GM21515 (cell line): ENCODE measurements at regions not wholly inside any gene's neighbourhood (a gene's known extent, or its start where the extent isn't known, plus 50 kb on each side); places are given as distances from the start of the nearest gene placed in this dataset.

Source experiments
- ATAC-seq: cut with Tn5 transposase; IDR thresholded peaks from one replicate; pipeline ENCODE4 v1.9.1; 2021; ENCODE audit not compliant: unreplicated experiment

DNA sequence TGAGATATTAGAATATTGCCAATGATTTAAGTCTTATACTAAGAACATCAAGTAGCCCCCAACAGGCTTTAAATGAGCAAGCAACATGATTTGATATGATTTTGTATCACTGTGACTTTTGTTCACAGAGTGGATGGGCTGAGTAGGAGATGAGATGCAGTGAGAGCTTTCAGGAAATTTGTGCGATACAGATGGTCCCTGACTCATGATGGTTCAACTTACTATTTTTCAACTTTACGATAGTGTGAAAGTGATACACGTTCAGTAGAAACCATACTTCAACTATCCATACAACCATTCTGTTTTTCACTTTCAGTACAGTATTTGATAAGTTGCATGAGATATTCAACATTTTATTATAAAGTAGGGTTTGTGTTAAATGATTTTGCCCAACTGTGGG is 78.7 kb upstream of the NWD2 start:
- no peak for ATAC-seq

GRCh38 chr4:37169956-37170355 is 74.6 kb upstream of the NWD2 start:
- no peak for ATAC-seq

DNA sequence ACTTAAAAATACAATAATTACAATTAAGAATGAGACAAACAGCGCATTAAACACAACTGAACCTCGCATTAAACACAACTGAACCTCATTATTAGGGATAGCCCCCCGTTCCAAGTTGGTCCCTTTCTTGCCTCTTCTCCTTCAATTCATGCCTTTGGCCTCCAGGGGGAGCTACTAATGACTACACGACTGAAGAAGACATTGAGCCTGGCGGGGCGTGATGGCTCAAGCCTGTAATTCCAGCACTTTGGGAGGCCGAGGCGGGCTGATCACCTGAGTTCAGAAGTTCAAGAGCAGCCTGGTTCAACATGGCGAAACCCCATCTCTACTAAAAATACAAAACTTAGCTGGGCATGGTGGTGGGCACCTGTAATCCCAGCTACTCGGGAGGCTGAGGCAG is 56.4 kb upstream of the NWD2 start:
- no peak for ATAC-seq
